WTC11 (cell line): ENCODE measurements at regions not wholly inside any gene's neighbourhood (a gene's known extent, or its start where the extent isn't known, plus 50 kb on each side); places are given as distances from the start of the nearest gene placed in this dataset.

Experiments used
- ATAC-seq: fragments of 200-7000 bp; cut with Tn5 transposase; 2 replicates; pipeline ENCODE4 v1.10.0; 2021; ENCODE audit warnings: mild to moderate bottlenecking, moderate library complexity
- CTCF ChIA-PET: fragments of 300-600 bp; sonication (Branson Sonifier 250); formaldehyde crosslinking; loops from one replicate; lab custom pipeline; 2021; ENCODE audit warnings: antibody characterized with exemption; lab: Charles Lee
- POLR2A ChIA-PET: fragments of 350-600 bp; sonication (Branson Sonifier 250); formaldehyde crosslinking; loops from one replicate; lab custom pipeline; 2021; ENCODE audit warnings: antibody characterized with exemption; lab: Charles Lee
- DNase-seq: peaks from one replicate; pipeline ENCODE4 v3.0.0; 2021; ENCODE audit warnings: low spot score
- H3K27ac Mint-ChIP-seq: 2 replicates; pipeline ENCODE4 v1.8.0; 2021; ENCODE audit warnings: mixed read lengths
- H3K27me3 Mint-ChIP-seq: 2 replicates; pipeline ENCODE4 v1.8.0; 2021; ENCODE audit warnings: low read depth, mild to moderate bottlenecking, moderate library complexity, mixed read lengths
- H3K36me3 Mint-ChIP-seq: 2 replicates; pipeline ENCODE4 v1.8.0; 2021; ENCODE audit warnings: mixed read lengths
- H3K4me1 Mint-ChIP-seq: 2 replicates; pipeline ENCODE4 v1.8.0; 2022; ENCODE audit warnings: mixed read lengths
- H3K4me3 Mint-ChIP-seq: 2 replicates; pipeline ENCODE4 v1.8.0; 2021; ENCODE audit warnings: mild to moderate bottlenecking, moderate library complexity, mixed read lengths
- H3K9me3 Mint-ChIP-seq: 2 replicates; pipeline ENCODE4 v1.8.0; 2021; ENCODE audit warnings: mixed read lengths
- AR ChIP-seq: fragments of 250-450 bp; sonication (Bioruptor Pico); IDR thresholded peaks from 2 replicates; pipeline ENCODE4 v1.9.0; 2021; ENCODE audit warnings: mild to moderate bottlenecking
- CREM ChIP-seq: sonication (generic); formaldehyde crosslinking; IDR thresholded peaks from 2 replicates; pipeline ENCODE4 v1.8.1; 2022; ENCODE audit warnings: mild to moderate bottlenecking, missing genetic modification reagents, moderate library complexity
- CTCF ChIP-seq: fragments of 200-600 bp; IDR thresholded peaks from 2 replicates; pipeline ENCODE4 v1.8.0; 2022; ENCODE audit warnings: antibody characterized with exemption
- ELF4 ChIP-seq: sonication (generic); formaldehyde crosslinking; IDR thresholded peaks from 2 replicates; pipeline ENCODE4 v1.8.1; 2022; ENCODE audit warnings: low read depth, mild to moderate bottlenecking, moderate library complexity, missing genetic modification reagents
- FOXJ3 ChIP-seq: sonication (generic); formaldehyde crosslinking; IDR thresholded peaks from 2 replicates; pipeline ENCODE4 v1.9.0; 2021; ENCODE audit warnings: missing genetic modification reagents, mild to moderate bottlenecking, borderline replicate concordance
- GRHL2 ChIP-seq: fragments of 250-450 bp; sonication (Bioruptor Pico); IDR thresholded peaks from 2 replicates; pipeline ENCODE4 v1.8.0; 2022; ENCODE audit warnings: mild to moderate bottlenecking, moderate library complexity; ENCODE audit not compliant: insufficient replicate concordance, severe bottlenecking
- HMGXB4 ChIP-seq: sonication (generic); formaldehyde crosslinking; IDR thresholded peaks from 2 replicates; pipeline ENCODE4 v1.8.1; 2023; ENCODE audit warnings: mild to moderate bottlenecking, moderate library complexity, missing genetic modification reagents
- MAX ChIP-seq: sonication (generic); formaldehyde crosslinking; IDR thresholded peaks from 2 replicates; pipeline ENCODE4 v1.8.0; 2022; ENCODE audit warnings: mild to moderate bottlenecking, missing genetic modification reagents
- NFYB ChIP-seq: sonication (generic); formaldehyde crosslinking; conservative IDR thresholded peaks from 2 replicates; pipeline ENCODE4 v1.8.0; 2022; ENCODE audit warnings: low read depth, missing genetic modification reagents
- NR3C1 ChIP-seq: sonication (generic); formaldehyde crosslinking; conservative IDR thresholded peaks from 2 replicates; pipeline ENCODE4 v1.8.1; 2023; ENCODE audit warnings: low read depth, mild to moderate bottlenecking, missing genetic modification reagents
- RELA ChIP-seq: sonication (generic); formaldehyde crosslinking; IDR thresholded peaks from 2 replicates; pipeline ENCODE4 v1.8.1; 2022; ENCODE audit warnings: missing genetic modification reagents, mild to moderate bottlenecking, borderline replicate concordance
- SOX15 ChIP-seq: fragments of 250-450 bp; sonication (Bioruptor Pico); IDR thresholded peaks from 2 replicates; pipeline ENCODE4 v1.9.0; 2021; ENCODE audit warnings: mild to moderate bottlenecking
- SP1 ChIP-seq: sonication (generic); formaldehyde crosslinking; conservative IDR thresholded peaks from 2 replicates; pipeline ENCODE4 v1.8.1; 2022; ENCODE audit warnings: missing genetic modification reagents
- TCF7 ChIP-seq: sonication (generic); formaldehyde crosslinking; IDR thresholded peaks from 2 replicates; pipeline ENCODE4 v1.8.0; 2022; ENCODE audit warnings: mild to moderate bottlenecking, low read depth, missing genetic modification reagents, moderate library complexity
- ZMAT4 ChIP-seq: fragments of 250-450 bp; sonication (Bioruptor Pico); IDR thresholded peaks from 2 replicates; pipeline ENCODE4 v1.9.0; 2021; ENCODE audit warnings: mild to moderate bottlenecking
- ZNF138 ChIP-seq: sonication (generic); formaldehyde crosslinking; conservative IDR thresholded peaks from 2 replicates; pipeline ENCODE4 v1.8.1; 2022; ENCODE audit warnings: mild to moderate bottlenecking, moderate library complexity, missing genetic modification reagents
- ZNF219 ChIP-seq: sonication (generic); formaldehyde crosslinking; IDR thresholded peaks from 2 replicates; pipeline ENCODE4 v1.8.0; 2023; ENCODE audit warnings: missing genetic modification reagents, mild to moderate bottlenecking, borderline replicate concordance
- ZNF281 ChIP-seq: sonication (generic); formaldehyde crosslinking; IDR thresholded peaks from 2 replicates; pipeline ENCODE4 v1.8.0; 2023; ENCODE audit warnings: mild to moderate bottlenecking, missing genetic modification reagents

- Mint-ChIP-seq H3K27me3 (no peaks in the 10 kb centered on the region; the same call in 1 of the 2 replicates), H3K9me3 (peaks cover 18% of the 10 kb centered on the region), H3K4me3 (no peak overlapping the region), H3K4me1 (no peaks in the 10 kb centered on the region), H3K27ac (no peak overlapping the region), H3K36me3 (peaks cover 19% of the 10 kb centered on the region)
- no peak for DNase-seq
- CTCF ChIA-PET, result no interaction called here
- TF ChIP-seq ZNF281 (no peak), SP1 (no peak), NR3C1 (CRISPR knock-in tag) (no peak), MAX (CRISPR knock-in tag) (no peak), RELA (no peak), ZNF219 (CRISPR knock-in tag) (no peak), FOXJ3 (no peak), ZMAT4 (CRISPR knock-in tag) (no peak), CTCF (no peak), AR (no peak), SOX15 (CRISPR knock-in tag) (no peak), HMGXB4 (CRISPR knock-in tag) (no peak), ELF4 (CRISPR knock-in tag) (no peak), CREM (CRISPR knock-in tag) (no peak), GRHL2 (no peak), TCF7 (CRISPR knock-in tag) (no peak), ZNF138 (CRISPR knock-in tag) (no peak), NFYB (CRISPR knock-in tag) (no peak)
- no peak for ATAC-seq
- POLR2A ChIA-PET, result no interaction called here
Observed at GRCh38 chr2:59322870-59323269, 1081.7 kb upstream of the FANCL start.
